Fibroblast of lung (primary cell): ENCODE measurements at regions not wholly inside any gene's neighbourhood (a gene's known extent, or its start where the extent isn't known, plus 50 kb on each side); places are given as distances from the start of the nearest gene placed in this dataset.

ENCODE experiments used
- DNase-seq, 2 donors: peaks; one replicate each; pipeline versions ENCODE4 v3.0.0 to v3.0.0-alpha.2; 2010; ENCODE audit warnings: low read depth in 2 of 2
- H2AFZ ChIP-seq: 2 replicates; pipeline ENCODE4 v1.5.1; 2012; ENCODE audit warnings: low read length, control low read depth, inconsistent platforms
- H3K27ac ChIP-seq: 2 replicates; pipeline ENCODE4 v1.5.1; 2011; ENCODE audit warnings: low read length, control low read depth; ENCODE audit not compliant: insufficient read depth
- H3K27me3 ChIP-seq: 2 replicates; pipeline ENCODE4 v1.5.1; 2011; ENCODE audit warnings: mild to moderate bottlenecking, low read length; ENCODE audit not compliant: control insufficient read depth, insufficient read depth
- H3K36me3 ChIP-seq: 2 replicates; pipeline ENCODE4 v1.5.1; 2011; ENCODE audit warnings: low read length; ENCODE audit not compliant: control insufficient read depth, insufficient read depth
- H3K4me1 ChIP-seq: 2 replicates; pipeline ENCODE4 v1.5.1; 2011; ENCODE audit warnings: low read length; ENCODE audit not compliant: control insufficient read depth, insufficient read depth; ENCODE audit errors: extremely low read depth
- H3K4me2 ChIP-seq: 2 replicates; pipeline ENCODE4 v1.5.1; 2011; ENCODE audit warnings: low read length, control low read depth; ENCODE audit not compliant: insufficient read depth; ENCODE audit errors: extremely low read depth
- H3K4me3 ChIP-seq, 4 experiments: fragments of 200-600 bp in 1 of 4; sonication (generic) in 1 of 4; replicated peaks in 1 of 4; 2 replicates each; pipeline ENCODE4 v1.5.1; 2011 to 2016; ENCODE audit warnings: low read length in 4 of 4, low read depth in 3 of 4, mild to moderate bottlenecking in 3 of 4, control low read depth in 2 of 4, inconsistent platforms in 1 of 4, mixed read lengths in 1 of 4; ENCODE audit not compliant: insufficient read depth in 1 of 4; ENCODE audit errors: control extremely low read depth in 1 of 4
- H3K79me2 ChIP-seq: 2 replicates; pipeline ENCODE4 v1.5.1; 2012; ENCODE audit warnings: mild to moderate bottlenecking, low read length, inconsistent platforms; ENCODE audit not compliant: control insufficient read depth, insufficient read depth
- H3K9ac ChIP-seq: 2 replicates; pipeline ENCODE4 v1.5.1; 2011; ENCODE audit warnings: mild to moderate bottlenecking, low read length, control low read depth; ENCODE audit not compliant: insufficient read depth
- H3K9me3 ChIP-seq: 2 replicates; pipeline ENCODE4 v1.5.1; 2012; ENCODE audit warnings: low read depth, low read length; ENCODE audit not compliant: control insufficient read depth, insufficient read depth
- H4K20me1 ChIP-seq: 2 replicates; pipeline ENCODE4 v1.5.1; 2011; ENCODE audit warnings: low read length; ENCODE audit not compliant: control insufficient read depth, insufficient read depth; ENCODE audit errors: extremely low read depth
- EZH2 ChIP-seq: IDR thresholded peaks from 2 replicates; pipeline ENCODE4 v1.5.1; 2012; ENCODE audit warnings: low read length, control low read depth, mild to moderate bottlenecking; ENCODE audit errors: missing control alignments
- TF ChIP-seq, protein P1 (sequence below), 2 donors: IDR thresholded peaks in 1 of 2; conservative IDR thresholded peaks in 1 of 2; 1 replicate in 1 of 2; 2 replicates in 1 of 2; pipeline ENCODE4 v1.5.1; 2011 to 2012; ENCODE audit warnings: low read length in 2 of 2, control low read depth in 1 of 2, inconsistent platforms in 1 of 2, low read depth in 1 of 2, mild to moderate bottlenecking in 1 of 2

GRCh38 chr15:81514725-81515124 lies 140.7 kb upstream of the TMC3 start:
- Histone ChIP-seq H3K27me3 (no peaks in the 10 kb centered on the region), H3K9ac (no peak overlapping the region), H3K79me2 (no peaks in the 10 kb centered on the region), H3K9me3 (no peaks in the 10 kb centered on the region), H3K27ac (no peak overlapping the region), H3K4me3 (no peak overlapping the region), H2AFZ (no peak overlapping the region), H3K36me3 (no peaks in the 10 kb centered on the region), H4K20me1 (no peaks in the 10 kb centered on the region), H3K4me1 (no peaks in the 10 kb centered on the region), H3K4me2 (no peak overlapping the region)
- no peak for DNase-seq
- TF ChIP-seq, protein P1, sequence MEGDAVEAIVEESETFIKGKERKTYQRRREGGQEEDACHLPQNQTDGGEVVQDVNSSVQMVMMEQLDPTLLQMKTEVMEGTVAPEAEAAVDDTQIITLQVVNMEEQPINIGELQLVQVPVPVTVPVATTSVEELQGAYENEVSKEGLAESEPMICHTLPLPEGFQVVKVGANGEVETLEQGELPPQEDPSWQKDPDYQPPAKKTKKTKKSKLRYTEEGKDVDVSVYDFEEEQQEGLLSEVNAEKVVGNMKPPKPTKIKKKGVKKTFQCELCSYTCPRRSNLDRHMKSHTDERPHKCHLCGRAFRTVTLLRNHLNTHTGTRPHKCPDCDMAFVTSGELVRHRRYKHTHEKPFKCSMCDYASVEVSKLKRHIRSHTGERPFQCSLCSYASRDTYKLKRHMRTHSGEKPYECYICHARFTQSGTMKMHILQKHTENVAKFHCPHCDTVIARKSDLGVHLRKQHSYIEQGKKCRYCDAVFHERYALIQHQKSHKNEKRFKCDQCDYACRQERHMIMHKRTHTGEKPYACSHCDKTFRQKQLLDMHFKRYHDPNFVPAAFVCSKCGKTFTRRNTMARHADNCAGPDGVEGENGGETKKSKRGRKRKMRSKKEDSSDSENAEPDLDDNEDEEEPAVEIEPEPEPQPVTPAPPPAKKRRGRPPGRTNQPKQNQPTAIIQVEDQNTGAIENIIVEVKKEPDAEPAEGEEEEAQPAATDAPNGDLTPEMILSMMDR (conservative IDR thresholded peaks at IDR 0.05 in 1 of 2, IDR thresholded peaks at IDR 0.05 in 1 of 2; ENCODE audit: low read depth in 1 of 2, low read length in 2 of 2) = no peak
- TF ChIP-seq EZH2 = no peak

DNA sequence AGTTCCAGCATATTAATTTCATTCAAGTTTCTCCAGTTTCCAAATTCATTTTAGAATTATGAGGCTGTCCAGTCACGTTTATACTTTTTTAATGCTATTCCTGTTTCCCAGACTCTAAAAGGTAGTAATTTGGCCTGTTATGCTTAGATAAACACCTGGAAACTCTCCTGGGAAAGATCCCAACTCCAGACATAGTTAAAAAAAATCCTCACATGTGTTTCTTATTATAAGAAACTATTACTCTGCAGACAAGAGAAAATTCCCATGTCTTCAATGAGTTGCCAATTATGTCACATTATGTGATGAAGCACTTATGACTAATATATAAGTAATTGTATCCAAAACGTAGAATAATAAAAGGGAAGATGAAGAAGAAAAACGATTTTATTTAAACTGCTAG lies 137.1 kb upstream of the TMC3 start:
- no peaks in the 10 kb centered on the region for H3K9me3 ChIP-seq
- no peaks in the 10 kb centered on the region for H3K36me3 ChIP-seq
- no peaks in the 10 kb centered on the region for H3K79me2 ChIP-seq
- TF ChIP-seq, protein P1 (conservative IDR thresholded peaks at IDR 0.05 in 1 of 2, IDR thresholded peaks at IDR 0.05 in 1 of 2; ENCODE audit: low read depth in 1 of 2, low read length in 2 of 2) = no peak
- TF ChIP-seq EZH2 = no peak
- H3K9ac ChIP-seq = no peak overlapping the region
- H3K4me2 ChIP-seq = no peak overlapping the region
- no peak overlapping the region for H2AFZ ChIP-seq
- DNase-seq = peak; percentile 18 to 81
- H3K4me1 ChIP-seq = no peaks in the 10 kb centered on the region
- H3K4me3 ChIP-seq = no peak overlapping the region
- H4K20me1 ChIP-seq = no peaks in the 10 kb centered on the region
- H3K27me3 ChIP-seq = no peaks in the 10 kb centered on the region
- H3K27ac ChIP-seq = no peak overlapping the region

GRCh38 chr15:81507831-81508230 lies 133.8 kb upstream of the TMC3 start:
- Histone ChIP-seq H3K4me1 (peaks cover 4% of the 10 kb centered on the region), H3K79me2 (no peaks in the 10 kb centered on the region), H4K20me1 (no peaks in the 10 kb centered on the region), H3K9ac (no peak overlapping the region), H3K9me3 (no peaks in the 10 kb centered on the region), H3K4me3 (no peak overlapping the region), H3K27me3 (no peaks in the 10 kb centered on the region), H3K27ac (no peak overlapping the region), H3K4me2 (no peak overlapping the region), H2AFZ (no peak overlapping the region), H3K36me3 (no peaks in the 10 kb centered on the region)
- no peak for DNase-seq
- no peak for TF ChIP-seq EZH2
- TF ChIP-seq, protein P1 (conservative IDR thresholded peaks at IDR 0.05 in 1 of 2, IDR thresholded peaks at IDR 0.05 in 1 of 2; ENCODE audit: low read depth in 1 of 2, low read length in 2 of 2) = no peak
